ENCODE measurements at regions not wholly inside any gene's neighbourhood (a gene's known extent, or its start where the extent isn't known, plus 50 kb on each side); places are given as distances from the start of the nearest gene placed in this dataset.
A peak's percentile ranks its signal among the peaks of the same experiment; 100 is the strongest.

- ATAC-seq: no peak
- intact Hi-C loops (cut with DNase I, micrococcal nuclease): no loop called here
- DNase-seq: no peak
Measured at GRCh38 chr5:125045646-125046045, 299.2 kb upstream of the ZNF608 start.

- ATAC-seq (no peak), DNase-seq (no peak)
- intact Hi-C loops (cut with DNase I, micrococcal nuclease): no loop called here
Measured at GRCh38 chr5:125046838-125047237, 300.4 kb upstream of the ZNF608 start.

- no peak for ATAC-seq
- intact Hi-C loops (cut with DNase I, micrococcal nuclease): no loop called here
- no peak for DNase-seq
Measured at GRCh38 chr5:125047871-125048270, 301.4 kb upstream of the ZNF608 start.

GRCh38 chr5:125049721-125050702 lies 303.6 kb upstream of the ZNF608 start:
- ATAC-seq: no peak
- intact Hi-C loops (cut with DNase I, micrococcal nuclease): no loop called here
- DNase-seq: no peak

GRCh38 chr5:125050926-125051325 lies 304.5 kb upstream of the ZNF608 start:
- no peak for ATAC-seq
- intact Hi-C loops (cut with DNase I, micrococcal nuclease): no loop called here
- DNase-seq: no peak

- DNase-seq (no peak), ATAC-seq (no peak)
- intact Hi-C loops (cut with DNase I, micrococcal nuclease): no loop called here
Measured at GRCh38 chr5:125052584-125052983, 306.1 kb upstream of the ZNF608 start.

GRCh38 chr5:125053179-125053578 lies 306.7 kb upstream of the ZNF608 start:
- ATAC-seq: no peak
- intact Hi-C loops (cut with DNase I, micrococcal nuclease): no loop called here
- no peak for DNase-seq

GRCh38 chr5:125054146-125054545 lies 307.7 kb upstream of the ZNF608 start:
- no peak for ATAC-seq
- no peak for DNase-seq
- intact Hi-C loops (cut with DNase I, micrococcal nuclease): no loop called here

GRCh38 chr5:125056671-125057485 lies 310.4 kb upstream of the ZNF608 start:
- intact Hi-C loops (cut with DNase I, micrococcal nuclease): no loop called here
- DNase-seq (no peak), ATAC-seq (no peak)

GRCh38 chr5:125057912-125058826 lies 311.7 kb upstream of the ZNF608 start:
- no peak for DNase-seq
- ATAC-seq: no peak
- intact Hi-C loops (cut with DNase I, micrococcal nuclease): no loop called here

GRCh38 chr5:125059255-125060002 lies 313.0 kb upstream of the ZNF608 start:
- peak; percentile 31 for ATAC-seq
- intact Hi-C loops (cut with DNase I, micrococcal nuclease): no loop called here
- DNase-seq: no peak

- DNase-seq (no peak), ATAC-seq (no peak)
- intact Hi-C loops (cut with DNase I, micrococcal nuclease): no loop called here
Measured at GRCh38 chr5:125061726-125062125, 315.3 kb upstream of the ZNF608 start.

GRCh38 chr5:125064621-125065438 lies 318.4 kb upstream of the ZNF608 start:
- no peak for ATAC-seq
- intact Hi-C loops (cut with DNase I, micrococcal nuclease): no loop called here
- DNase-seq: no peak

GRCh38 chr5:125065741-125066140 lies 319.3 kb upstream of the ZNF608 start:
- ATAC-seq: peak; percentile 54
- DNase-seq: no peak
- intact Hi-C loops (cut with DNase I, micrococcal nuclease): no loop called here

GRCh38 chr5:125070961-125071360 lies 324.5 kb upstream of the ZNF608 start:
- DNase-seq: no peak
- intact Hi-C loops (cut with DNase I, micrococcal nuclease): no loop called here
- ATAC-seq: no peak

GRCh38 chr5:125073090-125073489 lies 326.7 kb upstream of the ZNF608 start:
- no peak for DNase-seq
- ATAC-seq: no peak

GRCh38 chr5:125075567-125075966 lies 329.1 kb upstream of the ZNF608 start:
- intact Hi-C loops (cut with DNase I, micrococcal nuclease): no loop called here
- DNase-seq (no peak), ATAC-seq (no peak)

More at GRCh38 chr5:125073090-125073489, 326.7 kb upstream of the ZNF608 start:
- intact Hi-C loops (cut with DNase I, micrococcal nuclease): no loop called here

All from left colon (tissue), 2 donors.